H9 (cell line): ENCODE measurements at regions not wholly inside any gene's neighbourhood (a gene's known extent, or its start where the extent isn't known, plus 50 kb on each side); places are given as distances from the start of the nearest gene placed in this dataset.

Experiments
- DNase-seq: peaks from one replicate; pipeline ENCODE4 v3.0.0-alpha.2; 2017
- H2AFZ ChIP-seq: one replicate; pipeline ENCODE4 v1.6.1; 2013; ENCODE audit warnings: mild to moderate bottlenecking, low read length, control low read depth, moderate library complexity
- H2AK5ac ChIP-seq: 2 replicates; pipeline ENCODE4 v1.6.1; 2013; ENCODE audit warnings: low read length, control low read depth, mixed read lengths; ENCODE audit not compliant: insufficient read length
- H2BK120ac ChIP-seq: one replicate; pipeline ENCODE4 v1.6.1; 2013; ENCODE audit warnings: low read depth, mild to moderate bottlenecking, low read length, control low read depth, inconsistent platforms; ENCODE audit not compliant: poor library complexity, severe bottlenecking
- H2BK12ac ChIP-seq: 2 replicates; pipeline ENCODE4 v1.6.1; 2013; ENCODE audit warnings: low read length, control low read depth, mixed read lengths, low read depth; ENCODE audit not compliant: insufficient read length
- H2BK15ac ChIP-seq: 2 replicates; pipeline ENCODE4 v1.6.1; 2013; ENCODE audit warnings: low read depth, low read length, control low read depth
- H2BK20ac ChIP-seq: one replicate; pipeline ENCODE4 v1.6.1; 2013; ENCODE audit warnings: low read depth, mild to moderate bottlenecking, low read length, control low read depth, inconsistent platforms; ENCODE audit not compliant: poor library complexity, severe bottlenecking
- H2BK5ac ChIP-seq: 2 replicates; pipeline ENCODE4 v1.6.1; 2013; ENCODE audit warnings: low read length, control low read depth, mixed read lengths; ENCODE audit not compliant: insufficient read length
- H3K14ac ChIP-seq: 2 replicates; pipeline ENCODE4 v1.6.1; 2013; ENCODE audit warnings: low read length, control low read depth; ENCODE audit not compliant: insufficient read depth
- H3K18ac ChIP-seq: 2 replicates; pipeline ENCODE4 v1.6.1; 2013; ENCODE audit warnings: low read depth, mild to moderate bottlenecking, mixed read lengths, low read length, control low read depth; ENCODE audit not compliant: insufficient read length
- H3K23ac ChIP-seq: 2 replicates; pipeline ENCODE4 v1.6.1; 2013; ENCODE audit warnings: low read length, control low read depth, mixed read lengths, low read depth; ENCODE audit not compliant: insufficient read length
- H3K23me2 ChIP-seq: 2 replicates; pipeline ENCODE4 v1.6.1; 2013; ENCODE audit warnings: low read depth, mild to moderate bottlenecking, mixed read lengths, low read length, control low read depth; ENCODE audit not compliant: insufficient read length, poor library complexity, severe bottlenecking
- H3K27ac ChIP-seq: 2 replicates; pipeline ENCODE4 v1.5.1; 2013; ENCODE audit warnings: low read length, control low read depth, mixed read lengths, low read depth; ENCODE audit not compliant: insufficient read length
- H3K27me3 ChIP-seq: 2 replicates; pipeline ENCODE4 v1.6.1; 2013; ENCODE audit warnings: low read length, control low read depth, inconsistent platforms; ENCODE audit not compliant: insufficient read depth
- H3K4ac ChIP-seq: 2 replicates; pipeline ENCODE4 v1.6.1; 2013; ENCODE audit warnings: low read depth, mild to moderate bottlenecking, control low read depth, inconsistent platforms, low read length, moderate library complexity
- H3K4me1 ChIP-seq: 2 replicates; pipeline ENCODE4 v1.6.1; 2013; ENCODE audit warnings: low read length, control low read depth, inconsistent platforms; ENCODE audit not compliant: insufficient read depth
- H3K4me2 ChIP-seq: 2 replicates; pipeline ENCODE4 v1.6.1; 2013; ENCODE audit warnings: low read length, control low read depth, mixed read lengths; ENCODE audit not compliant: insufficient read length, insufficient read depth
- H3K56ac ChIP-seq: 2 replicates; pipeline ENCODE4 v1.6.1; 2013; ENCODE audit warnings: low read depth, mild to moderate bottlenecking, mixed read lengths, low read length, control low read depth; ENCODE audit not compliant: insufficient read length
- H3K79me1 ChIP-seq: 2 replicates; pipeline ENCODE4 v1.6.1; 2013; ENCODE audit warnings: low read depth, mild to moderate bottlenecking, moderate library complexity, low read length, control low read depth, inconsistent platforms; ENCODE audit not compliant: insufficient read depth, poor library complexity, severe bottlenecking
- H3K79me2 ChIP-seq: 2 replicates; pipeline ENCODE4 v1.6.1; 2013; ENCODE audit warnings: low read length, control low read depth, inconsistent platforms; ENCODE audit not compliant: insufficient read depth
- H3K9ac ChIP-seq: 2 replicates; pipeline ENCODE4 v1.6.1; 2013; ENCODE audit warnings: low read length, control low read depth, mixed read lengths; ENCODE audit not compliant: insufficient read length; ENCODE audit errors: extremely low read depth
- H3K9me3 ChIP-seq: one replicate; pipeline ENCODE4 v1.6.1; 2013; ENCODE audit warnings: low read depth, low read length, inconsistent platforms; ENCODE audit not compliant: control insufficient read depth
- H3T11ph ChIP-seq: one replicate; pipeline ENCODE4 v1.6.1; 2013; ENCODE audit warnings: mild to moderate bottlenecking, low read length, control low read depth, inconsistent platforms
- H4K20me1 ChIP-seq: one replicate; pipeline ENCODE4 v1.6.1; 2013; ENCODE audit not compliant: control insufficient read depth, insufficient read length, insufficient read depth
- H4K5ac ChIP-seq: 2 replicates; pipeline ENCODE4 v1.6.1; 2013; ENCODE audit warnings: low read depth, mild to moderate bottlenecking, mixed read lengths, low read length, control low read depth; ENCODE audit not compliant: insufficient read length
- H4K8ac ChIP-seq: replicated peaks from 2 replicates; pipeline ENCODE4 v1.6.1; 2013; ENCODE audit warnings: low read length, control low read depth, mixed read lengths, low read depth; ENCODE audit not compliant: insufficient read length
- H4K91ac ChIP-seq: 2 replicates; pipeline ENCODE4 v1.6.1; 2013; ENCODE audit warnings: low read depth, mild to moderate bottlenecking, moderate library complexity, mixed read lengths, low read length, control low read depth; ENCODE audit not compliant: insufficient read length
- H3K27ac Mint-ChIP-seq, 3 experiments: 2 replicates in 2 of 3; 3 replicates in 1 of 3; pipeline ENCODE4 v1.8.0; 2020 to 2021; ENCODE audit warnings: mixed read lengths in 3 of 3, mild to moderate bottlenecking in 1 of 3, moderate library complexity in 1 of 3
- H3K27me3 Mint-ChIP-seq: 2 replicates; pipeline ENCODE4 v1.8.0; 2021; ENCODE audit warnings: low read depth, mild to moderate bottlenecking, moderate library complexity, mixed read lengths
- H3K36me3 Mint-ChIP-seq, 3 experiments: 2 replicates in 2 of 3; 3 replicates in 1 of 3; pipeline ENCODE4 v1.8.0; 2020 to 2021; ENCODE audit warnings: low read depth in 3 of 3, mixed read lengths in 3 of 3; ENCODE audit not compliant: insufficient read depth in 1 of 3
- H3K4me1 Mint-ChIP-seq, 2 experiments: 2 replicates each; pipeline ENCODE4 v1.8.0; 2020; ENCODE audit warnings: mixed read lengths in 2 of 2
- H3K4me3 Mint-ChIP-seq, 2 experiments: 2 replicates in 1 of 2; 3 replicates in 1 of 2; pipeline ENCODE4 v1.8.0; 2020 to 2021; ENCODE audit warnings: mild to moderate bottlenecking in 2 of 2, mixed read lengths in 2 of 2, moderate library complexity in 1 of 2
- H3K9me3 Mint-ChIP-seq, 2 experiments: 2 replicates in 1 of 2; 3 replicates in 1 of 2; pipeline ENCODE4 v1.8.0; 2020; ENCODE audit warnings: mild to moderate bottlenecking in 2 of 2, mixed read lengths in 2 of 2, moderate library complexity in 1 of 2
- CTCF ChIP-seq: fragments of 200-600 bp; sonication (generic); conservative IDR thresholded peaks from 3 replicates; pipeline ENCODE4 v1.8.0; 2021; ENCODE audit warnings: antibody characterized with exemption, mild to moderate bottlenecking

- no peak overlapping the region for H4K91ac ChIP-seq
- no peak overlapping the region for H2BK5ac ChIP-seq
- no peak overlapping the region for H3K4ac ChIP-seq
- H3K9ac ChIP-seq = no peak overlapping the region
- H3K27ac ChIP-seq = no peak overlapping the region
- H3K14ac ChIP-seq = no peak overlapping the region
- H3K18ac ChIP-seq = no peak overlapping the region
- peaks cover 23 to 25% of the 10 kb centered on the region in 2 experiments for H3K4me1 Mint-ChIP-seq
- no peak overlapping the region for H2AK5ac ChIP-seq
- H2BK12ac ChIP-seq = no peak overlapping the region
- H3K36me3 Mint-ChIP-seq = no peaks in the 10 kb centered on the region
- no peaks in the 10 kb centered on the region for H4K20me1 ChIP-seq
- no peak overlapping the region for H4K8ac ChIP-seq
- H3K27me3 ChIP-seq = no peaks in the 10 kb centered on the region; the same call in 1 of the 2 replicates
- no peaks in the 10 kb centered on the region for H3K23me2 ChIP-seq
- no peak overlapping the region for H2BK20ac ChIP-seq
- H2BK15ac ChIP-seq = no peak overlapping the region
- peaks cover 8% of the 10 kb centered on the region for H3K27me3 Mint-ChIP-seq
- no peaks in the 10 kb centered on the region; a peak in 1 of 5 replicates for H3K9me3 Mint-ChIP-seq
- H4K5ac ChIP-seq = no peak overlapping the region
- H3K9me3 ChIP-seq = no peaks in the 10 kb centered on the region
- H3K4me1 ChIP-seq = no peaks in the 10 kb centered on the region
- no peak overlapping the region for H3K56ac ChIP-seq
- no peak overlapping the region for H3K4me2 ChIP-seq
- no peak overlapping the region for H3K4me3 Mint-ChIP-seq
- no peak overlapping the region for H3K27ac Mint-ChIP-seq
- no peaks in the 10 kb centered on the region for H3K79me2 ChIP-seq
- H2AFZ ChIP-seq = no peak overlapping the region
- no peak for TF ChIP-seq CTCF
- no peak overlapping the region for H3K23ac ChIP-seq
- no peaks in the 10 kb centered on the region for H3K79me1 ChIP-seq
- no peak for DNase-seq
- H2BK120ac ChIP-seq = no peak overlapping the region
- no peak overlapping the region for H3T11ph ChIP-seq
These were observed 106.7 kb upstream of the GGTLC1 start for GRCh38 chr20:24095303-24095702.
